ENCODE measurements at regions not wholly inside any gene's neighbourhood (a gene's known extent, or its start where the extent isn't known, plus 50 kb on each side); places are given as distances from the start of the nearest gene placed in this dataset.

GRCh38 chr14:22300646-22301045 lies 288.4 kb downstream of the DAD1 start:
- TF ChIP-seq RAD21 (IDR thresholded peaks at IDR 0.05 in 1 of 2, conservative IDR thresholded peaks at IDR 0.05 in 1 of 2; ENCODE audit: low read depth in 2 of 2, low read length in 2 of 2) (no peak), HDAC2 (IDR thresholded peaks at IDR 0.05; ENCODE audit: borderline replicate concordance in 1 of 2, low read depth in 2 of 2, low read length in 2 of 2) (no peak)
